Neural progenitor cell (in vitro differentiated cells): ENCODE measurements at regions not wholly inside any gene's neighbourhood (a gene's known extent, or its start where the extent isn't known, plus 50 kb on each side); places are given as distances from the start of the nearest gene placed in this dataset.
"Not testable (repeated sequence)": the region's sequence is repeated elsewhere in the genome, so short reads cannot be mapped to it uniquely, and the experiment has no call there.

Source experiments
- DNase-seq: peaks from one replicate; pipeline ENCODE4 v3.0.0-alpha.2; 2016; ENCODE audit warnings: low spot score
- H2AFZ ChIP-seq: fragments of 200-600 bp; sonication (generic); replicated peaks from 2 replicates; pipeline ENCODE4 v1.6.1; 2016; ENCODE audit warnings: antibody characterized with exemption
- H3F3A ChIP-seq: fragments of 200-600 bp; sonication (generic); 2 replicates; pipeline ENCODE4 v1.6.1; 2016; ENCODE audit warnings: antibody characterized with exemption, low read depth
- H3K27ac ChIP-seq: fragments of 200-600 bp; sonication (generic); 2 replicates; pipeline ENCODE4 v1.5.1; 2016; ENCODE audit warnings: mild to moderate bottlenecking
- H3K27me3 ChIP-seq: fragments of 200-600 bp; sonication (generic); 2 replicates; pipeline ENCODE4 v1.6.1; 2016; ENCODE audit warnings: mild to moderate bottlenecking, moderate library complexity
- H3K36me3 ChIP-seq: fragments of 200-600 bp; sonication (generic); 2 replicates; pipeline ENCODE4 v1.5.1; 2016
- H3K4me1 ChIP-seq: fragments of 200-600 bp; sonication (generic); 2 replicates; pipeline ENCODE4 v1.6.1; 2016; ENCODE audit warnings: mixed run types
- H3K4me2 ChIP-seq: fragments of 200-600 bp; sonication (generic); 2 replicates; pipeline ENCODE4 v1.6.1; 2016
- H3K4me3 ChIP-seq: fragments of 200-600 bp; sonication (generic); 2 replicates; pipeline ENCODE4 v1.5.1; 2016
- H3K79me2 ChIP-seq: fragments of 200-600 bp; sonication (generic); 2 replicates; pipeline ENCODE4 v1.6.1; 2016; ENCODE audit warnings: low read depth
- H3K9ac ChIP-seq: fragments of 200-600 bp; sonication (generic); 2 replicates; pipeline ENCODE4 v1.6.1; 2016
- H3K9me3 ChIP-seq: fragments of 200-600 bp; sonication (generic); 2 replicates; pipeline ENCODE4 v1.5.1; 2016; ENCODE audit warnings: low read depth
- H4K20me1 ChIP-seq: fragments of 200-600 bp; sonication (generic); 2 replicates; pipeline ENCODE4 v1.6.1; 2016; ENCODE audit warnings: low read depth
- H3K27ac Mint-ChIP-seq: 3 replicates; pipeline ENCODE4 v1.8.0; 2021; ENCODE audit warnings: mixed read lengths
- H3K27me3 Mint-ChIP-seq: 2 replicates; pipeline ENCODE4 v1.8.0; 2022; ENCODE audit warnings: low read depth, mild to moderate bottlenecking, inconsistent platforms, moderate library complexity, mixed read lengths; ENCODE audit not compliant: insufficient read depth
- H3K36me3 Mint-ChIP-seq: 3 replicates; pipeline ENCODE4 v1.8.0; 2021; ENCODE audit warnings: mixed read lengths
- H3K4me1 Mint-ChIP-seq: 3 replicates; pipeline ENCODE4 v1.8.0; 2021; ENCODE audit warnings: mixed read lengths
- H3K4me3 Mint-ChIP-seq: 3 replicates; pipeline ENCODE4 v1.8.0; 2021; ENCODE audit warnings: mild to moderate bottlenecking, moderate library complexity, mixed read lengths
- H3K9me3 Mint-ChIP-seq: 3 replicates; pipeline ENCODE4 v1.8.0; 2020; ENCODE audit warnings: mixed read lengths
- CTCF ChIP-seq: fragments of 200-600 bp; sonication (generic); IDR thresholded peaks from 2 replicates; pipeline ENCODE4 v1.5.1; 2017; ENCODE audit warnings: antibody characterized with exemption, mild to moderate bottlenecking
- EZH2 ChIP-seq: fragments of 200-600 bp; sonication (generic); IDR thresholded peaks from 2 replicates; pipeline ENCODE4 v1.6.1; 2017; ENCODE audit warnings: antibody characterized with exemption, mild to moderate bottlenecking, moderate library complexity
- EZH2phosphoT487 ChIP-seq: fragments of 200-600 bp; sonication (generic); IDR thresholded peaks from 2 replicates; pipeline ENCODE4 v1.6.1; 2017; ENCODE audit warnings: antibody characterized with exemption

- Histone ChIP-seq H3K9me3 (no peaks in the 10 kb centered on the region), H3F3A (no peaks in the 10 kb centered on the region), H3K4me2 (no peak overlapping the region), H3K4me1 (no peaks in the 10 kb centered on the region), H3K9ac (no peak overlapping the region), H3K4me3 (no peak overlapping the region), H3K27ac (no peak overlapping the region), H2AFZ (no peak overlapping the region), H4K20me1 (no peaks in the 10 kb centered on the region), H3K79me2 (no peaks in the 10 kb centered on the region), H3K36me3 (no peaks in the 10 kb centered on the region), H3K27me3 (no peaks in the 10 kb centered on the region)
- no peaks in the 10 kb centered on the region for H3K4me1 Mint-ChIP-seq
- no peaks in the 10 kb centered on the region for H3K27me3 Mint-ChIP-seq
- no peaks in the 10 kb centered on the region for H3K36me3 Mint-ChIP-seq
- H3K4me3 Mint-ChIP-seq, result no peak overlapping the region
- H3K9me3 Mint-ChIP-seq, result no peaks in the 10 kb centered on the region
- no peak overlapping the region for H3K27ac Mint-ChIP-seq
- no peak for DNase-seq
- no peak for TF ChIP-seq EZH2phosphoT487
- no peak for TF ChIP-seq EZH2
- no peak for TF ChIP-seq CTCF
These were observed 171.3 kb upstream of the NT5E start for GRCh38 chr6:85278466-85279035.

GRCh38 chr6:85276026-85276425 lies 173.9 kb upstream of the NT5E start:
- H3K4me3 Mint-ChIP-seq, H3K36me3 ChIP-seq, H3K36me3 Mint-ChIP-seq, H3K27ac ChIP-seq, H3K9me3 Mint-ChIP-seq, H3K27me3 ChIP-seq, H3K9me3 ChIP-seq, H3F3A ChIP-seq, H3K4me1 Mint-ChIP-seq, H3K4me1 ChIP-seq, H4K20me1 ChIP-seq, H3K9ac ChIP-seq, H3K4me3 ChIP-seq, H3K27me3 Mint-ChIP-seq, DNase-seq, H2AFZ ChIP-seq, H3K27ac Mint-ChIP-seq, H3K79me2 ChIP-seq, H3K4me2 ChIP-seq: not testable (repeated sequence)

GRCh38 chr6:85275338-85275985 lies 174.4 kb upstream of the NT5E start:
- Histone ChIP-seq H3K4me3 (no peak overlapping the region), H3K4me2 (no peak overlapping the region), H3F3A (no peaks in the 10 kb centered on the region), H3K36me3 (no peaks in the 10 kb centered on the region), H3K9me3 (no peaks in the 10 kb centered on the region), H3K79me2 (no peaks in the 10 kb centered on the region), H4K20me1 (no peaks in the 10 kb centered on the region), H3K27me3 (no peaks in the 10 kb centered on the region), H2AFZ (no peak overlapping the region), H3K9ac (no peak overlapping the region), H3K4me1 (no peaks in the 10 kb centered on the region), H3K27ac (no peak overlapping the region)
- no peak overlapping the region for H3K27ac Mint-ChIP-seq
- no peaks in the 10 kb centered on the region for H3K36me3 Mint-ChIP-seq
- H3K9me3 Mint-ChIP-seq, result no peaks in the 10 kb centered on the region
- H3K4me3 Mint-ChIP-seq, result no peak overlapping the region
- H3K4me1 Mint-ChIP-seq, result no peaks in the 10 kb centered on the region
- TF ChIP-seq EZH2phosphoT487 (no peak), EZH2 (no peak), CTCF (no peak)
- no peaks in the 10 kb centered on the region for H3K27me3 Mint-ChIP-seq
- no peak for DNase-seq

GRCh38 chr6:85273870-85274269 lies 176.0 kb upstream of the NT5E start:
- Mint-ChIP-seq H3K27ac (no peak overlapping the region), H3K9me3 (no peaks in the 10 kb centered on the region), H3K27me3 (no peaks in the 10 kb centered on the region), H3K4me1 (no peaks in the 10 kb centered on the region), H3K4me3 (no peak overlapping the region), H3K36me3 (no peaks in the 10 kb centered on the region)
- no peak overlapping the region for H3K4me2 ChIP-seq
- no peaks in the 10 kb centered on the region for H3K9me3 ChIP-seq
- H4K20me1 ChIP-seq, result no peaks in the 10 kb centered on the region
- no peak overlapping the region for H3K27ac ChIP-seq
- H3K4me3 ChIP-seq, result no peak overlapping the region
- H2AFZ ChIP-seq, result no peak overlapping the region
- no peak for DNase-seq
- H3K79me2 ChIP-seq, result no peaks in the 10 kb centered on the region
- no peaks in the 10 kb centered on the region for H3F3A ChIP-seq
- TF ChIP-seq CTCF (no peak), EZH2 (no peak), EZH2phosphoT487 (no peak)
- H3K36me3 ChIP-seq, result no peaks in the 10 kb centered on the region
- H3K4me1 ChIP-seq, result no peaks in the 10 kb centered on the region
- no peaks in the 10 kb centered on the region for H3K27me3 ChIP-seq
- no peak overlapping the region for H3K9ac ChIP-seq
